HUDEP-2 (cell line): ENCODE measurements at regions not wholly inside any gene's neighbourhood (a gene's known extent, or its start where the extent isn't known, plus 50 kb on each side); places are given as distances from the start of the nearest gene placed in this dataset.

Experiments used
- DNase-seq, 76 experiments: peaks; one replicate each; lab custom pipeline; 2025; ENCODE audit not compliant: unreplicated experiment in 76 of 76; lab: John Stamatoyannopoulos, UW

DNA sequence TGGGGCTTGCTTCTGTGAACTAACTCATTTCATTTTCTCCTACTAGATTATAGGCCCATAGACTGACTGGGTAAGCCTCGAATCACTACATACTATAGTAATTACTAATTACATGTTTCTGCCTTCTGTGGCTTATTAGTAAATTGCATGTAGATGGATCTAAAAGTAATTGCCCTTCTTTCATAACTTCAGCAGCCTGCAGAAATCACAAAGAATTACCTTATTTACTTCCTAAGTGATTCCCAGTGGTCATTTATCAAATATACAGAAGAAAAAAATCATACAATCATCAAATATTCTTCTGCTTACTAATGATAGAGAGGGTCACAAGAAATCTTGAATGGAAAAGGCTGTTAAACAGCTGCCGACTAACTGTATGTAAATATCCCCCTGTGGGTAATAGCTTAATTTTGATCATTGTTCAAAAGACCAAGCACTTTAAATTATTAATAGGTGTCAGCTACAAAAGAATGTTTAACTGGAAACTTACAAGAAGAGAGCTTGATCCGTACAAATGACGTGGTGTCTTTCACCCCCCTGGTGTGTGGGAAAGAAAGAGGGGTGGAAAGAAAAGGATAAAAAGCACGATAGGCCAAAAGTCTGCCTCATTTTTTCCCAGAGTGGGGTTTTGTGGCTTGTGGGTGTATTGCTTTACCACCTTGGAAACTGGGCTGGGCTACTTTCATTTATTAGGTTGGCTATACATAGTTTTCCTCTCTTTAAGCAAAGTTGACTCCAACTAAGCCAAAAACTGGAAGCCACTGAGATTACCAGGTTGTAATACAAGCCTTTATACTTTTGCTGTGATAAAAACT is 361.8 kb upstream of the ZMIZ1 start:
- DNase-seq: no peak

DNA sequence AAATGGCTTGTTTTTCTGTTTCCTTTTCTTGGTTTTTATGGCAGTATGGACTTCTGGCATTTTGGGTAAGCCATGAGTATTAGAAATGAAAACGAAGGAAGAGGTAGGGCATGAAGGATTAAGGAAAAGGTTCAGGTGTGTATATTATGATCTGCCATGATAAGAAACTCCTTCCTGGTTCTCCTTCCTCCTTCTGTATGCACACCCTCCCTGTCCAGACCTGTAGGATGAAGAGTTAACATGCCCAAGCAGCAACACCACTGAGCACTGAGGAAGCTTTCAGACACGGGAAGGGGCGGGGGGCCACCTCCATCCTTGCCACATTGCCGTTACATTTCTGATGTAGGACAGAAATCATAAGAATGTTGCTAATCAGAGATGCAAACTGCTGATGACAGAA is 361.0 kb upstream of the ZMIZ1 start:
- no peak for DNase-seq

DNA sequence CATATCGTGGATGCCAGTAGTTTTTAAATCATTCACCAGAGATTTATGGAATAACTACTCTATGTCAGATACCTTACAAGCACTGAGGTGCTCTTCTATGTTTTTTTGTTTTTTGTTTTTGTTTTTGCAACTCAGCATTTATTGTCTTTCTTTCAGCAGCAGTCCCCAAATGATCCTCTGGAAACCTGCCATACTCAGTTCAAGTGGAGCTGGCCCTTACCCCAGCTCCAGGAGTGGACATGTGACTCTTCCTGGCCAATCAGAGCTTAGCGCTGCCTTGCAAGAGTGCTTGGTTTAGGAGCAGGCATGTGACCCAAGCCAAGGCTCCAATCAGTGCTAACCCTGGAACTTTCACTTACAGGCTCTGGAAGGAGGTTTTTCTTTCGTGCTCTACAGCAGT is 356.6 kb upstream of the ZMIZ1 start:
- DNase-seq: no peak

DNA sequence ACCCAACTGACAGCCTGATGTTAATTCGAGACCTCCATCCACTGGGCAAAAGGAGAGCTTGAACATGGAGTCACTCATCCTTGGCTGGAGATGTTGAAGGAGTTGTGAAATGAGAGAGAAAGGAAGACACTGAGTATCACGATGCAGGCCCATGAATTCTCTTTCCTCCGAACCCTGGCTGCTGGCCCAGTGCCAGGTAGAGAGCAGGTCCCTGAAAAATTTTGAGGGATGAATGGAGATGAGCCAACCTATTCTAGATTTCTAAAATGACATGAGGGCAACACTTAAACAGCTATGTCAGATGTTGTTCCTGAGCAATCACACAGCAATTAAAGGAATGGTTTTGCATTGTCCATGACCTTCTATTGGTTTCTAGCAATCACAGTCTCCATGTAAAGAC is 355.1 kb upstream of the ZMIZ1 start:
- no peak for DNase-seq

DNA sequence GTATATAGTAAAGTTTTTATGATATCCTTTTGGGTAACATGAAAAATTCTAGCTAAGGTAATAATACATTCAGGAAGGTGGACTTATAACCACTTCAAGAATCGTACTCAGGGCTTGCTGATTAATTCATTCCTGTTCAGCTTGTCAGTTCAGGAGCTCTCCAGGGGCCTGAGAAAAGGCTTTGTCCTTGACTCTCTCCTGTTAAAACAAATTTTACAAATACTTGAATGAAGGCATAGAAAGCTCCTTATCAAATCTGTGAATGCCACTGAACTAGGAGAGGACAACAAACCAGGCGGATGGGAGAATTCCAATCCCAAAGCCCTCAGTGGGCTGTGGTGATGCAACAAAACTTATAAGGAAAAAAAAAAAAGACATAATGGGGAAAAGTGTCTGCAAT is 354.5 kb upstream of the ZMIZ1 start:
- DNase-seq: no peak

DNA sequence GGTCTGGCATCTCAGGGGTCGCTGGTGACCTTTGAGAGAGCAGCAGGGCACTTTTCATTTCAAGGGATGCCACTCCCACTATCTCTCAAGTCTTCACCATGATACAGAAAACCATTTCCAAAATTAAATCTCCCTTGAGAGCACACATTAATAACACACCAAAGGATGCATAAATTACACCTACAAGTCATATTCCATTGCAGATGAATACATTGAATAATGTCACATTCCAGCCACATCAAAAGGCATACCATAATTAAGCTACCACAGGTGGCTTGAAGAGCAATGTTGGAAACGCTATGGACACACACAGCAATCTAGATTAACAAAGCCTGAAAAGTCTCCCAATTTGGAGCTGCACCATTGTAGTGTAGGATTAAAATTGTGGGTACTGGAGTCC is 353.3 kb upstream of the ZMIZ1 start:
- DNase-seq: no peak

DNA sequence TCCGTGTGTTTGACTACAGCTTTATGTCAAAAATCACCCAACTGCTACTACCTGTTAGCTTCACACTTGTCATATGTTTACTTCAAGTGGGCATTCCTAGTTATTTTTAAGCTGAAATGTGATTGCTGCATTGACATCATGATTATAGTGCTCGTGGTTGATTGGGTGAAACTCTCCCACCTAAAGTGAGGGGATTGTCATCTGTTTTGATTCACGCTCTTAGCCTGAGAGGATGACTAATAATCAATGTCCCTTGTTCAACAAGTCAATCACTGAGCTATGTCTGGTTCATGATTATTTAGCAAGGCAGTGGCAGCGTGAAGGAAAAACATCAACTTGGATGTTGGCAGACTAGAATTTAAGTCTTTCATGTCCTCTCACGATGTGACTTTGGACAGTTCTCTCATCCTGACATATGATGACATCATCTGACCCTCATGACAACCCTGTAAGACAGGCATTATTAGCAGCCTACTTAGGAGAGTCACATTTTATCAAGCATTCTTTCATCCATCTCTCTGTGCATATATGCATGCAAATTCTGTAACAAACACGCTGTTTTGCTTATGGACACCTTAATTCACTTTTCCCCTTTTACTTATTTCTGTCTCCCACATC is 352.6 kb upstream of the ZMIZ1 start:
- no peak for DNase-seq

DNA sequence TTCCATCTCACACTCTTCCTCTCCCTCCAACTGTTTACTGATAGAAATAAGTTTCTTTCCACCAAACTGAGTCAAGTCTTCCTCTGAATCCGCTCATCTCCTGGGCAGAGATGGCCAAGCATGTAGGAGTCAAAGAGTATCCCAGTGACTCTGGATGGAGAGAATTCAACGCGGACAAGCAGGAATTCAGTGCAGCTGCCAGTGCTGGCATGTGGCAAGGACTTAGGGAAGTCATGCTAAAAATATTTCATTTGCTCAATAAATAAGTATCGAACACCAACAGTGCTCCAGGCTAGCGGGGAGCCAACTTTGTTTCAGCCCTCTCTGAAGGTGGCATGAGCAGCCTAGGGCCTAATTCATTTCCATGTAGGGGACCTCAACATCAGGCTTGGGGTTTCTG is 351.6 kb upstream of the ZMIZ1 start:
- no peak for DNase-seq

DNA sequence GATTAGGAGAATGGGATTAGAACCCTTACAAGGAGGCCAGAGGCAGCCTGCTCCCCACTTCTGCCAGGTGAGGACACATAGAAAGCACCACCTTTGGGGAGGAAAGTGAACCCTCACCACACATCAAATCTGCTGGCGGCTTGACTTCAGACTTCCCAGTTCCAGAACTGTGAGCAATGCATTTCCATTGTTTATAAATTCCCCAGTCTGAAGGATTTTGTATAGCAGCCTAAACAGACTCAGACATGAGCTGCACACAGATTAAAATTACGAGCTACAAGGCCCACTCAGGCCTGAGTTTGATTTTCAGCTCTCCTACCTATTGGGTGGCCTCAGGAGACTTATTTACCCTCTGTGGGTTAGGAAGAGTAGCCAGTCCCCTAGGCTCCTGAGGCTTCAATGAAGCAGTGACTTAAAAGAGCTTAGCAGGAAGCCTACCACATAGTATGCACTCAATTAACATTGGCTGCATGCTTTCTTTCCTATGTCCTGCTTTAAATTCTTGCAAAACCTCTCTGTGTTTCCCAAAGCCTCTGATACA is 350.7 kb upstream of the ZMIZ1 start:
- DNase-seq: no peak

DNA sequence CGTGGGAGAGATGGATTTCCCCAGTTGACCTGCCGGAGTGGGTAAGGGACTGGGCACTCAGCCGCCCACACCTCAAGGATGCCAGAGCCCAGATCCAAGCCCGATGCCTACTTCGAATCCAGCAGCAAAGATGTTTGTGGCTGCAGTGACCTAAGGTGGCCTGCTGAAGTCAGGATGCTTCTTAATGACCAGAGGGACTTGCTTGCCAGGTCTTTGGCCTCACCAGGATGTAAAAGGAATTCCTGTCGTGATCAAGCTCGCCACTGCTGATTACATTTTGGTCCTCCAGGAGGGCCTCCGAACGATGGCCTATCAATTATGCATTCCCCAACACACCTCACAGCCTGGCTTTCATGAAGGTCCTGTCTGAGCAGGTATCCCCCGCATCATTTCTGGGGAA is 349.5 kb upstream of the ZMIZ1 start:
- DNase-seq: no peak

DNA sequence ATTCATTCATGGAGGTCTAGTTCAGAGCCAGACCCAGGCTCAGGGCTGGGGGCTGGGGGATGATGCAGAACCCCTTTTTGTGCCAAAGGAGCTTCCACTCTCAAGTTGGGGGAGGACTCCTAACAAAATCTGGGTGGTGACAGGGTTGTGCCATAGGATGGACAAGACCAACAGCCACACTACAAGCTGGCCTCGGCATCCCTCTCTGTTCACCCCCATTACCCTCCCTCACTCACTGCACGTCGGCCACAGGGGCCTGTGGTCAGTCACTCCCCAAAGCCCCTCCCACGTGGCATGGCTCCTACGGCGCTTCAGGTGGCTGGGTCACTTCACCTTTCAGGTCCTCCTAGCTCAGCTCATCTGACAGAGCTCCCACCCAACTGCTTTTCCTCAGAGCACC is 348.7 kb upstream of the ZMIZ1 start:
- DNase-seq: no peak

DNA sequence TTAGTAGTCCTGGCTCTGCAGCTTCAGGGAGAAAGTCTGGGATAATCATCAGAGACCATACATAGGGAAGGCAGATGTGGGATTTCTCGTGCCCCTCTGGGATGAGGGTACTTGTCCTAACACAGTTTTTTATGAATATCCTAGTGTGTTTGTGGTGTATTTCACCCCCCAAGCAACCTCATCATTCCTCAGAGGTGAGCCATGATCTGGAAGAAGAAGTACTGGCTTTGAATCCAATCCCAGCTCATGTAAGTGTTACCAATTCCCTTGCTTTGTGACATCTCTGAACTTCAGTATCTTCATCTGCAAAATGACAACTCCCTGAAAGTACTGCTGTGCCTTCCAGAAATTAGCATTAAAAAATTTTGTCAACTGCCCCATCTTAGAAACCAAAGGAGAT is 347.5 kb upstream of the ZMIZ1 start:
- no peak for DNase-seq

DNA sequence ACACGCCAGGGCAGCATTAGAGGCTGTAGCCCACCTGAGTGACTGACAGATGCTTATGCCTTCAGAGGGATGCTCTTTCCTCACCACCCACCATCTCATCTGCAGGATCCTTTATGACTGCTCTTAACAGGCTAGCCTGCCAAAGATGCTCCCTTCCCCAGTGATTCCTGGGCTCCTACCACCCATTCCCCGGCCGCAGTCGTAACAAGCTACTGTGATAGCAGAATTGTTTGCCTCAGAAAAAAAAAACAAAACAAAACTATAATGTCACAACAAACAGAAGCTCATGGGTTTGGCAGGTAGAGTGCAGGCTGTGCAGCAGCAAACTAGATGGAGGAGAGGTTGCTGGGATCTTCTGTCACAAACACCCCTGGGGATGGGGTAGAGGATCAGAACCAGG is 343.9 kb upstream of the ZMIZ1 start:
- DNase-seq: no peak

DNA sequence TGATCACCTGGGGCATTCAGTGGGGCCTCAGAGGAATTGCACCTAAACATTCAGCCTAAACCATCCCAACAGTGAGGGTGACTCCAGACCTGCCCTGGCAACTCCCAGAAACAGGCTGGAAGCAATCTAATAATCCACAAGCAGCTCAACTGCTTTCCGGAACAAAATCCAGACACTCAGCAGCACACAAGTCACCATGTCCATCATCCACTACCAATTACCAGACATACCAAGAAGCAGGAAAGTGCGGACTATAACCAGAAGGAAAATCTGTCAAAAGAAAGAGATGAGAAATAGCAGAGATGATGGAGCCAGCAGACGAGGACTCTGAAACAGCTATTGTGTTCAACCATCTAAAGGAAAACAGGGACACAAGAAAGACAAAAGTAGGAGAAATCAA is 342.6 kb upstream of the ZMIZ1 start:
- DNase-seq: no peak

DNA sequence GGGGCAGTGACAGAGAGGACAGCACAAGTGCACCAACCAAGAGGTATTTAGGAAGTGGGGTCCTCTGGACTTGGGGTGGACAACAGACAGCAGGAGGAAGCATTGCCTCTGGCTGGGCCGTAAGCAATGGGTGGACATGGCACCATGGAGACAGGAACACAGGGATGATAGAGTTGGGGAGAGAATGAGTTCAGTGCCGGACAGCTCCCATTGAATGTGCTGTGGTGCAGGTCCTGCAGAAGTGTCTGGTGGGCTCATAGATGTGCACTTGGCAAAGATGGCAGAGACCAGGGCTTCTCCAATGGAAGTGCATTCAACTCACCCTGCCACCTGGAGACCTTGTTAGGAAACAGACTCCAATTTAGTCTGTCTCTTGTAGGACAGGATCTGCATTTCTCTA is 341.5 kb upstream of the ZMIZ1 start:
- DNase-seq: no peak

DNA sequence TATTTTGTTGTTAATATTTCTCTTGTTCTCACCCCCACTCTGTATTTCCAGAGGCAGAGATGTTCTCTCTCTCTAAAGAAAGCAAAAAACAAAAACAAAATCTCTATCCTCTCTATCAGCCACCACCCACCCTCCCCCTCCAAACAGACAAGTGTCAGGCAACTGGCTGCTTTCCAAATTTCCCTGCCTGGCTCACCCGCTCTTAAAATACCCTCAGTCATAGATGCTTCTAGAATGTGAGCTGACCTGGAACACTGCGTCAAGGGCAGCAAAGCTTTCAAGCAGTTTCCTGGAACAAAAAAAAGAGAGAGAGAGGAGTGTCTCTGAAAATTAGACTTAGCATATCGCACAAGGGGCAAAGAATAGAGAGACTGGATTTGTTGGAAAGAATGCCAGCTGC is 341.0 kb upstream of the ZMIZ1 start:
- DNase-seq: no peak

DNA sequence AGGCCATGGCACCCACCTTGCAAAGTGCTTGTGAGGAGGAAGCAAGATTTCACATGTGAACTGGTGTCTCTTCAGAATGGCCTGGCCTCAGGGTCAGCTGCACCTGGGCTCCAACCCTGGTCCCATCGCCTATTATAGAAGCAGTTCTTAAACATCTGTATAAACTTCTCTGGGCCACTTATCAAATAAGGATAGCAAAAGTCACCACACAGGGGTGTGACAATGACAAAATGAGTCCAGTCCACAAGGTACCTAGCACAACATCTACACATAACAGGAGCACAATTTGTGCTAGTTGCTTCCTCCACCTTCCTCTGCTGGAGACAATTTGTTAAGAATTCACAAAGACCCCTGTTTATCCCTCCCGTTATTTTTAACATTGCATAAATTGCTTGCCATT is 340.6 kb upstream of the ZMIZ1 start:
- DNase-seq: no peak

DNA sequence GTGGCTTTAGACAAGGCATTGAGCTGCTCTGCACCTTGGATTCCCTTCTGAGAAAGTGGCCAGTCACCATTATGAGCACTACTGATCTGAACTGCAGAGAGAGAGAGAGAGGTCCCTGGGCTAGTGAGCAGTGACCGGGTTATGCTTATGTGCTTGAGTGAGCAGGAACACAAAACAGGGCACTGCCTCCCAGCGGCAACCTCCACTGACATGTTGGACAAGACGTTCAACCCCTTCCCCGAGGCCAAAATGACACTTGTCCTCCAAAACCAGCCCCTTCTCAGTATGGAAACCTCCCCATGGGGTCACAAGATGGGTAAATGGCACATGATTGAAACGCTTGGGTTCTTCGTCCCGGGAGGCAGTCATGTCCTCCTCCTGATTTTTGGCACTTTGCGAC is 339.4 kb upstream of the ZMIZ1 start:
- DNase-seq: no peak

DNA sequence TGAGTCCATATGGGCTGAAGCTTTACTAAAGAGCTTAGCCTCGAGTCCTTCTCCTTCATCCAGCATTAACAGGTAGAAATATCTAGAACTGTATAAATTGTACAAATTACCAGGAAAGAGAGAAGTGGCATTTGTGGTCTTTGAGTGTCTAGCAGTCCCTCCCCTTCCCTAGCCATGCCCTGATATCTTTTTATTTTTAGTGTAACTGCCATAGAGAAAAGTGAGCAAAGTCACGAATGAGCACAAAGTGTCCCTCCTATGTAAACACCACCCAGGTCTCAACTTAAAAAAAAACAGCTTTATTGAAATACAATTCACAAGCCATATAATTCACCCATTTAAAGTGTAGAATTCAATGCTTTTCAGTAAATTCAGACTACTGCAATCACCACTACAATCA is 339.0 kb upstream of the ZMIZ1 start:
- no peak for DNase-seq

DNA sequence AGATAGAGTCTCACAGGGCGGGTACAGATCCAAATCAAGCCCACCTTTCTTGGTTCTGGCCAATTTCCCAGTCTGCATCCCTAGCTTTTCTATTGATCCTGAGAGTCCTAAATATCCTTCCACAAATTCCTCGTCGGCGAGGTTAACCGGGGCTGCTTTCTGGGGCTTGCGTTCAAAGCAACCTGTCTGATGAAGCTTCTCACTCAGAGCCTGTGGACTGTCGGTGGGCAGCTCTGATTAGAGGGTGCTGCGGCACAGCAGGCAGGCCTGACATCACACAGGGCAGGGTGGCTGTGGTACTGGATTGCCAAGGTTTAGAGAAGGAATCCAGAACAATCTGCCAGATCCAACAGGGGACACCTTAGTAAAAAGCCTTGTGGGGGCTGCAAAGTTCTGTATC is 338.0 kb upstream of the ZMIZ1 start:
- no peak for DNase-seq

DNA sequence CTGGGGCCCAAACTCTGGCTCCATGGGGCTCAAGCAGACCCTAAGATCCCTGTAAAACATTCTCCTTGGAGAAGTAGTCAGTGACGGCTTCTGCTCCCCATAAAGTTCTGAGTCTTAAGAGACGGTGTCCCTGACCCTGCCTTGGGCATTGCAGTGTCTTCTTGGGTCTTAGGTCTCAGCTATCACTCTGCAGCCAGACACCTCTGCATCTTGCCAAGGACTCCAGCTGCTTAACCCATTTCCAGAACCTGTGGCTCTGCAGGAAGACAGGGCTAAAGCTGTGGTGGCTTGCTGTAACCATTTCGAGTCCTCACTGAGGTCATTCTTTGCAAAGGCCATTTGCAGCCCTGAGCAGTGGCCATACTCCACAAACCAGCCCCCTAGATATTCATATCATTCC is 337.1 kb upstream of the ZMIZ1 start:
- DNase-seq: no peak

DNA sequence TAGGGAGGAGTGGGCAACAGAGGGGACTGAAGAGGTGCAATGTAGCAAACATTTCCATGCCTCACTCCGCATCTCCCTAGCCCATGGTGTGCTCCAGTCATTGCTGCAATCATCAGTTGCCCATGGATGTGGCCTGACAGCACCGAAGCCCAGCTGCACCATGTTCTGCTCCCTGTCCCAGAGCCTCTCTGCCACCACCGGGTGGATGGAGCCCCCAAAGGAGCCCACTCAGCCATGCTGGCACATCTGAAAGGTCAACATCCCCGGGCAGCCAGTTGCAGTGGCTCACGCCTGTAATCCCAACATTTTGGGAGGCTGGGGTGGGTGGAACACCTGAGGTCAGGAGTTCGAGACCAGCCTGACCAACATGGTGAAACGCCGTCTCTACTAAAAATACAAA is 336.4 kb upstream of the ZMIZ1 start:
- no peak for DNase-seq
